PC-9 (cell line): ENCODE measurements at regions not wholly inside any gene's neighbourhood (a gene's known extent, or its start where the extent isn't known, plus 50 kb on each side); places are given as distances from the start of the nearest gene placed in this dataset.

Experiments used
- BruUV-seq: library from RNA; stranded (reverse); fragments of 400-500 nt; replicated peaks from 2 replicates; lab custom pipeline; 2021; lab: Mats Ljungman, UMichigan
- CTCF ChIA-PET: fragments of 300-600 bp; sonication (Branson Sonifier 250); formaldehyde crosslinking; loops from one replicate; lab custom pipeline; 2022; ENCODE audit warnings: antibody characterized with exemption; lab: Charles Lee
- POLR2A ChIA-PET: fragments of 300-600 bp; sonication (Branson Sonifier 250); formaldehyde crosslinking; loops from one replicate; lab custom pipeline; 2022; ENCODE audit warnings: antibody characterized with exemption; ENCODE audit not compliant: unreplicated experiment; lab: Charles Lee
- DNase-seq, 2 experiments: peaks; one replicate each; pipeline versions ENCODE4 v3.0.0 to v3.0.0-alpha.2; 2015 to 2022; ENCODE audit warnings: mixed read lengths in 1 of 2
- H2AFZ ChIP-seq: fragments of 200-600 bp; sonication (generic); 2 replicates; pipeline ENCODE4 v1.8.1; 2017; ENCODE audit warnings: antibody characterized with exemption
- H3F3A ChIP-seq: fragments of 200-600 bp; sonication (generic); 2 replicates; pipeline ENCODE4 v1.8.1; 2017; ENCODE audit warnings: antibody characterized with exemption, mild to moderate bottlenecking, low read depth; ENCODE audit not compliant: insufficient read depth
- H3K27ac ChIP-seq: fragments of 200-600 bp; sonication (generic); 2 replicates; pipeline ENCODE4 v1.6.1; 2016; ENCODE audit warnings: mixed run types
- H3K27me3 ChIP-seq: fragments of 200-600 bp; sonication (generic); 2 replicates; pipeline ENCODE4 v1.6.1; 2016; ENCODE audit warnings: low read depth, mixed run types; ENCODE audit not compliant: insufficient read depth
- H3K36me3 ChIP-seq: fragments of 200-600 bp; sonication (generic); 2 replicates; pipeline ENCODE4 v1.6.1; 2016; ENCODE audit warnings: low read depth, mixed run types
- H3K4me1 ChIP-seq: fragments of 200-600 bp; sonication (generic); replicated peaks from 2 replicates; pipeline ENCODE4 v1.6.1; 2016; ENCODE audit warnings: mixed run types; ENCODE audit not compliant: insufficient read depth
- H3K4me2 ChIP-seq: fragments of 200-600 bp; sonication (generic); 2 replicates; pipeline ENCODE4 v1.6.1; 2017; ENCODE audit warnings: mixed run types
- H3K4me3 ChIP-seq: fragments of 200-600 bp; sonication (generic); 2 replicates; pipeline ENCODE4 v1.6.1; 2016; ENCODE audit warnings: mixed run types
- H3K79me2 ChIP-seq: fragments of 200-600 bp; sonication (generic); 2 replicates; pipeline ENCODE4 v1.6.1; 2017; ENCODE audit warnings: low read depth, mixed run types
- H3K9me2 ChIP-seq: fragments of 200-600 bp; sonication (generic); 2 replicates; pipeline ENCODE4 v1.8.1; 2017; ENCODE audit warnings: mild to moderate bottlenecking; ENCODE audit not compliant: insufficient read depth
- H3K9me3 ChIP-seq: fragments of 200-600 bp; sonication (generic); 2 replicates; pipeline ENCODE4 v1.8.1; 2016; ENCODE audit warnings: low read depth; ENCODE audit not compliant: insufficient read depth
- H4K20me1 ChIP-seq: fragments of 200-600 bp; sonication (generic); 2 replicates; pipeline ENCODE4 v1.8.1; 2017; ENCODE audit not compliant: insufficient read depth
- CTCF ChIP-seq: fragments of 200-600 bp; sonication (generic); conservative IDR thresholded peaks from 2 replicates; pipeline ENCODE4 v1.6.1; 2017; ENCODE audit warnings: mixed run types, antibody characterized with exemption, mild to moderate bottlenecking, moderate library complexity
- EZH2 ChIP-seq: fragments of 200-600 bp; sonication (generic); IDR thresholded peaks from 2 replicates; pipeline ENCODE4 v1.8.0; 2017; ENCODE audit warnings: antibody characterized with exemption, low read depth
- intact Hi-C: fragments of 100-400 bp; cut with micrococcal nuclease; formaldehyde crosslinking; loops from one replicate; pipeline ENCODE4 v1.10.0; 2022; ENCODE audit not compliant: unreplicated experiment

GRCh38 chr3:102087236-102087635 is 237.9 kb downstream of the NFKBIZ start:
- TF ChIP-seq EZH2: no peak
- TF ChIP-seq CTCF: no peak
- Histone ChIP-seq H3F3A (no peaks in the 10 kb centered on the region), H3K27ac (no peak overlapping the region), H3K4me2 (no peak overlapping the region), H3K36me3 (no peaks in the 10 kb centered on the region), H2AFZ (no peak overlapping the region), H3K4me3 (no peak overlapping the region), H3K27me3 (no peaks in the 10 kb centered on the region), H3K9me3 (no peaks in the 10 kb centered on the region), H3K4me1 (no peaks in the 10 kb centered on the region), H4K20me1 (no peaks in the 10 kb centered on the region), H3K9me2 (peaks cover 6% of the 10 kb centered on the region; the same call in 1 of the 2 replicates), H3K79me2 (no peaks in the 10 kb centered on the region)
- intact Hi-C loops: no loop called here
- ChIA-PET CTCF (no interaction called here), POLR2A (no interaction called here)
- no TSS peak for BruUV-seq
- DNase-seq: no peak

- CTCF ChIA-PET: no interaction called here
- H3K27me3 ChIP-seq: no peaks in the 10 kb centered on the region
- intact Hi-C loops: no loop called here
- no peak for TF ChIP-seq CTCF
- no peak for TF ChIP-seq EZH2
- no peaks in the 10 kb centered on the region for H3K79me2 ChIP-seq
- BruUV-seq: no TSS peak
- H3K4me1 ChIP-seq: no peaks in the 10 kb centered on the region
- H4K20me1 ChIP-seq: no peaks in the 10 kb centered on the region
- no peak overlapping the region for H3K27ac ChIP-seq
- no peak overlapping the region for H3K4me3 ChIP-seq
- POLR2A ChIA-PET: no interaction called here
- H2AFZ ChIP-seq: no peak overlapping the region
- no peak for DNase-seq
- H3K9me3 ChIP-seq: no peaks in the 10 kb centered on the region
- no peaks in the 10 kb centered on the region for H3K9me2 ChIP-seq
- H3F3A ChIP-seq: no peaks in the 10 kb centered on the region
- H3K4me2 ChIP-seq: no peak overlapping the region
- no peaks in the 10 kb centered on the region for H3K36me3 ChIP-seq
These were observed 239.9 kb downstream of the NFKBIZ start for GRCh38 chr3:102089239-102089638.

GRCh38 chr3:102089904-102090720 is 240.8 kb downstream of the NFKBIZ start:
- peak overlapping the region; percentile 23 for H2AFZ ChIP-seq
- H3F3A ChIP-seq: no peaks in the 10 kb centered on the region
- no peaks in the 10 kb centered on the region for H3K36me3 ChIP-seq
- H3K4me2 ChIP-seq: no peak overlapping the region
- DNase-seq: no peak
- intact Hi-C loops: no loop called here
- no peaks in the 10 kb centered on the region for H4K20me1 ChIP-seq
- no TSS peak for BruUV-seq
- no peak overlapping the region for H3K27ac ChIP-seq
- POLR2A ChIA-PET: no interaction called here
- TF ChIP-seq CTCF: no peak
- no peak for TF ChIP-seq EZH2
- CTCF ChIA-PET: no interaction called here
- H3K9me3 ChIP-seq: no peaks in the 10 kb centered on the region
- H3K27me3 ChIP-seq: no peaks in the 10 kb centered on the region
- no peaks in the 10 kb centered on the region for H3K4me1 ChIP-seq
- no peak overlapping the region for H3K4me3 ChIP-seq
- H3K79me2 ChIP-seq: no peaks in the 10 kb centered on the region
- H3K9me2 ChIP-seq: no peaks in the 10 kb centered on the region
